IPS DF 4.7 (cell line): ENCODE measurements at regions not wholly inside any gene's neighbourhood (a gene's known extent, or its start where the extent isn't known, plus 50 kb on each side); places are given as distances from the start of the nearest gene placed in this dataset.

ENCODE experiments used
- DNase-seq: peaks from one replicate; pipeline ENCODE4 v3.0.0-alpha.2; 2013; ENCODE audit warnings: low spot score; ENCODE audit errors: extremely low read depth

DNA sequence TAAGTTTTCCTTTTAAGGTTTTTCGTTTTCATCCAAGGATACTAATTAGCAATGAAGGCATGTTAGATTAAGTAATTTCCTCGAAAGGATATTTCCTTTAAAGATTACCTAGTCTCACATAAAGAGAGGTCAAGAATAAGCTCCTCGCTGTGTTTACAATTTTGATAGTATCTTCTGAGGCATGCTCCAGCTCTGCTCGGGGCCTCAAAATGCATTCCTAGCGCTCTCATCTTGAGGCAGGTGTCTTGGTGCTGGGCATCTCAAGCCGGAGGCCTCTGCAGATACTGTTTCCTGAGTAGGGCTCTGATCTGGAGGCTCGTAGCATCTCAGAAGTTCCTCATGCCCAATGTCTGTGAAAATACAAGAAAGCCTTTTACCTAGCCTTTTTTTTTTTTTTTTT is 128.6 kb upstream of the SNX19 start:
- DNase-seq: no peak

DNA sequence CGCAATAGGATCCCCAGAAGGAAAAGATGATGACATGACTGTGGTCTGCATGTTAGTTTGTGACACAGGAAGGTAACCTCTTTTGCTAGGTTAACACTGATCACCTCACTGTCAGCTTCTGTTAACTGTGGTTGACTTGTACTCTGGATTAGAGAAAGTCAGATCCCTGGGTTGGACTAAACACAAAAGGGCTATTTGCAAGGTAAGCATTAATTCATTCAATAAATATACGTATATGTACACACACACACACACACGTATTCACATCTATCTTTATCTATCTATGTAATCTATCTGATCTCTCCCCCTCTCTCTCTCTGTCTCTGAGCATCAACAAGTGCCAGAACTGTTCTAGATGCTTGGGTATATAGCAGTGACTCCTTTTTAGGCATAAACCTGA is 136.1 kb upstream of the SNX19 start:
- no peak for DNase-seq

DNA sequence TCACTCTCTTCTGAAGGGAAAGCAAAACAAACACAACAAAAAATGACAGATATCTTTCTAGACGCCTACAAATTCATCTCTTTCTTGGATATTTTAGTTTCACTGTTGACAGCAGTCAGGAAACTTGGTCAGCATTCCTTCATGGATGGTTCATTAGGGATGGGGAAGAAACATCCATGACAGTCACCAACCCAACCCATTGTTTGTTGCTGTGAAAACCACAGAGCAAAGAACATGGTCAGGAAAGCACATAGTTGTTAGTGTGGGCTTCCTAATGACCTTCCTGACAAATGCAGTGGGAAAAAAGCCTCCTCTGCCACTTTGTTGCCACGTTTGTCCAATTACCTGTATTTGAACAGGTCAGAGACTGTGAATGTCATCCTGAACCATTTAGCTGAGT is 139.8 kb upstream of the SNX19 start:
- no peak for DNase-seq

DNA sequence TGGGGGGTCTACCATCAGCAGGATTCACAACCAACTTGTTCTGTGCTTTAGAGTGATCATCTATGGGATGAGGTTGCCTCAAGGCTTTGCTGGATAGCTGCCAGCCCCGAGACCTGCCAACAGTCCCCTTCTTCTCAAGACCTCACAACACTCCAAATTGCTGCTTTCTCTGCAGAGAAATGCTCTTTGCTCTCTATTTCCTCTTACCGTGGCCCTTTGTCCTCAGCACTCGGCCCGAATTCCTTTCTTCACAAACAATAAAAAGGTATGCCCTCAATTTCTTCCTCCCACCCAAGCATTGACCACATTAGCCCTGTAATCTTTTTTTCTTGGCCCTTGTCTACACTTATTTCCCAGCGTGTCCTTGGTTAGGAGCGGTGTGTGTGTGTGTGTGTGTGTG is 147.4 kb upstream of the SNX19 start:
- DNase-seq: no peak

GRCh38 chr11:131064373-131064991 is 148.2 kb upstream of the SNX19 start:
- DNase-seq: peak; percentile 90

DNA sequence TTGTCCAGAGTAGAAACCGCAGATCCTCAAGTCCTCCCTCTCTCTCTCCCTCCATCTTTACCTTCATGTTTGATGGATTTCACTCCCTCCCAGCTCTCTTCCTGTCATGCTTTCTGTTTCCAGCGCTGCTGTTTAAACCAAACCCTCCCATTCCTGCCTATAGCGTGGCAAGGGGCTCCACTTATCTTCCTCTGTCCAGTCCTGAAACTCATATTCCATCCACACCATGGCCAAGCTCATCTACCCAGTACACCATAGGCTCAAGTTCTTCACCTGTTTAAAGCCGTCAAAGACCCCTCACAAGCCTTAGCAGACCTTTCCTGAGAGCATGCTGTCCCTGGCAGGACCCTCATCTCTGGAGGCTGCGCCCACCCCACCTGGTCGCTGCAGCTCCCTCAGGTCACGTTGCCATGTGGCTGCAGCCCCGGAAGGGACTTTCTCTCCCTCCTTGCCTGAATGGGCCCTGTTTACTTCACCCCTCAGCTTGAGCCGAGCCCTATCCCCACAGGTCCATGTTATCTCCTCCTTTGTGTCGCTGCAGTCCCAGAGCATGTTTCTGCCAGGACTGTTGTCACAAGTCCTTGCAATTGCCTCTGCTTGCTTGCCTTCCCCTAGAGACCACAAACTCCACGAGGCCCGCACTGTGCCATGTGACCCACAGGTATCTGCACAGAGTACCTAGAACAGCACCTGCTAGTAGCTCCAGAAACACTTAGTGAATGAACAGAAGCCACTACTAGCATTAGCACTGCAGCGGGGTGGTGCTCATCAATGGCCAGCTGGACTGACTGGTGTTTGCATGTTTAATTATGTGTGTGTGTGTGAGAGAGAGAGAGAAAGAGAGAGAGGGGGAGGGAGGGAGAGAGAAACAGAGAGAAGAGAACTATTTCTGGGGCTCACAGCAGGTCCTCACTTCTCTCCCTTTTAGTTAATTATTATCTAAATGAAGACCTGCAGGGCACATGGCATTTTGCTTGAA is 149.4 kb upstream of the SNX19 start:
- DNase-seq: no peak

DNA sequence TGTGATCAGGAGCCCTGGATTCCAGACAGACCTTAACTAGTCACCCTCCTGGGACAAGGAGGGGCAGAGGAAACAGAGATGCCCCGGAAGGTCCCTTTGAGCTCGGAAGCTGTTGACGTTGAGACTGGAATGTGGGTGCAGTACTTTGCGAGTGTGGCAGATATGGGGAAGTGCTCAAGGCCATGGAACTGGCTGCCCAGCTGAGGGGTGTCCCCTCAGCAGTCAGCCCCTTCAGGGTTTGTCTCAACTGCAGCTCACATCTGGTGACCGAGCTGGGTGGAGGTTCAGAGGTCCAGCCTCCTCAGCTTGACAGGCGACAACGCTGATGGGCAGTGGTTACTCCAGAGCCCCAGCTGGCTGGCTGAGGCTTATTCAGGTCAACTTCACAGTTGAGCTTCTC is 150.3 kb upstream of the SNX19 start:
- DNase-seq: no peak

DNA sequence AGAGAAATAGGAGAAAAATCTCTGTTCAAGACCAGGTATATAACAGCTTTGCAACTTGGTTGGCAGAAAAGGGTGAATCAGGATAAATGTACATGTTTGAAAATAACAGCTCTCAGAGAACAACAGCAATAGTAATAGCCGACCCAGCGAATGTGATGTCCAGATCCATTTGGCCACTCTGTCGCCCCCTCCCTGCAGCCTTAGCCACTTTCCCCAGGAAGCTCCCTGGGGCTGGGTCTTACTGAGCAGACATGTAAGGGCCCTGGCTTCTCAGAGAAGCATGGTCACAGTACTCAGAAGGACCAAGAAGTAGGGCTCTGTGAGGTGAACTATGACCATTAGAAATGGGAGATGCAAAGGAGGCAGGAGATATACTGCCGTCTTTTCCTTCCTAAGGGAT is 154.1 kb upstream of the SNX19 start:
- no peak for DNase-seq

- no peak for DNase-seq
Measured at GRCh38 chr11:131073167-131073566, 156.9 kb upstream of the SNX19 start.

- DNase-seq: no peak
Measured at GRCh38 chr11:131074573-131074972, 158.3 kb upstream of the SNX19 start.

DNA sequence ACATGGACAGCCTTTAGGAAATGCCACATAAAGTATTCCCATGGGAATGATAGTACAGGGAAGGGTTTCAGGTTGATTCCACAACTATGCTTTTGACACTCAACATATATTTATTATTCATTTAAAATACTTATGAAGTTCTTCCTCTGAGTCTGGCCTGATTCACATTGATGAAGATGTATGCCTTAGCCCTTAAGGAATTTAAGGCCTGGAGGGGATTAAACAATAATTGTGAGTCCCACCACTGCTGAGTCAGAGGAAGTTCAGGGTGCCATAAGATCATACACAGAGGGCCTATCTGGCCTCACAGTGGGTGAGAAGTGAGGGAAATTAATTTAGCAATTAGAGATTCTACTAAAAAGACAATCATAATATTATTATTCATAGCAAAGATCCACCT is 161.1 kb upstream of the SNX19 start:
- DNase-seq: no peak

DNA sequence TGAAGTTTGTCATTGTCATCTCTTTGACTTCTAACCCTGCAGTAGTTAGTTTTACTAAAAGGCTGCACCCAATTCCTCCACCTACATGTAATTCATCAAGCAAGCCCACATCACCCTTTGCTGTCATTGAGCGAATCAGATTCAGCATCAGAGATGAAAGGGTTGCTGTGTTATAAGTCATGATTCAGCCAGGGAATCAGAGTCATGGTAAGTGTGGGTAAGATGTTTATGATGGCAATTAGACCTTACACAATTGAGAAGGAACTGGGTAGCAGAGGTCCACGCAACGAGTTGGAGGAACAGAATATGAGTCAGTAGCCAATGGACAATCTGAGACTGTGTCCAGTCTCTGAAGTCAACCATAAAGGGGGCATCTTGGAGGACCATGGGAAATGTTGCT is 162.8 kb upstream of the SNX19 start:
- DNase-seq: no peak

DNA sequence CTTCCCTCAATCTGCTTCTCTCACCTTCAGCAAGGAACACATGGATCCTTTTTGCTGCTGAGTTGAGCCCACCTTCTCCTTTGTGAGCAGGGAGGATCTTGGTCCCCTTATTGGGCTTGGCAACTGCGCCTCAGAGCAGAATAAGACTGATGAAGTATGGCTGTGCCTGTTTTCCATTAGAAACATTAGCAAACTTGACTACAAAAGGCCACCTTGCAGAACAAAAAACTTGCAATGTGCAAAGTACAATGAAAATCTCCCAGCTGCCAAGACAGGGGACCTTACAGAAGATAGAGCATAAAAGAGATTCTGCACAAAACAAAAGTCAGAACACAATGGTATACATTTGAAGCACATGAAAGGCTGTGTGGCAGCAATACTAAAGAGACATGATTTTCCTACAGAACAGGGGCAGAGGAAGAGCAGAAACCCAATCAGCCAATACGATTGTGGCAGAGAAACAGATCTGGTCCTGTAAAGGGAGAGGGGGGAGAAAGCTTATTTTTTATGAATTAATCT is 173.5 kb upstream of the SNX19 start:
- DNase-seq: no peak

- DNase-seq: no peak
Measured at GRCh38 chr11:131092469-131092868, 176.2 kb upstream of the SNX19 start.

- DNase-seq: no peak
Measured at GRCh38 chr11:131094827-131095226, 178.5 kb upstream of the SNX19 start.

DNA sequence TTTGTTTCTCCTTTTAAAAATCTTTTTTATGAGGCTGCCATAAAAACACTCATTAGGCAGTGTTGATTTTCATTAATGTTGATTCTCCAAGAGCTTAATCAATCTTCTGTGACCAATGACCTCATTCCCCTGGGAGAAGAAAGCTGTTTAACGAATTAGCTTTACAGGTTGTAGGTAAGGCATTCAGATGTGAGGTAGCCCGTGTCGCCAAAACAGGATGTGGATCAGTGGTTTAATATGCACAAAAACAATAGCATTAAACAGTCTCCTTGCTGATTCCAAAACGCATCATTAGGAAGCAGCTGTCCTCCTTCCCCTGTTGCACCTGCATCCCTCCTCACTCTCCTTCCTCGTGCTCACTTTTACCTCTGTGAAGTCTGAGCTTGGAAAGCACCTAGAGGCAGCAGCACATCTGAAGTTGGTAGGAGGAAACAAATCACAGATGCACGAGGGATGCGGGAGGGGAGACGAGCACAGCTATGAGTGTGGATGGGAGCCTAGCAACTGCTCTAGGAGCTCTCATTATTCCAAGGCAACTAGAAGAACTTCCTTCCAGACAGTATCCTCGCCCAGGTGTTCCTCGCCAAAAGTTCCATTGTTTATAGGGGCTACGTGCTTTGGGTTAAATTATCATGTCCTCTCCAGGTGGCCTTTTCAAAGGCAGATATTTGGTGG is 179.4 kb upstream of the SNX19 start:
- DNase-seq: no peak

DNA sequence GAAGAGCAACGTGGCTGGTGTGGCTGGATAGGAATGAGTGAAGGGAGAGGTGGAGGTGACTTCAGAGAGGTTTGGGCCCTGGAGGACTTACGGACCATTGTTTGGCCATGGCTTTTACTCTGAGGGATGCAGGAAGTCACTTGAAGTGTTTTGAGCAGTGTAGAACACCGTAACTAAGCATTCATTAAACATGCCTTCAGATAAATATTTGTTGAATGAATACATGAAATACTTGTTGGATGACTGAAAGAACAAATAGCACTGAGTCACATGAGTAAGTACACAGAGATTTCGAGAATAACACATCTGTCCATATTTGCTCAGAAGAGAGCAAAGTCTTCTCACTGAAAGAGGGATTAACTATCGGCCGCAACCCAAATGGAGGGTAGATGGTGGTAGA is 182.7 kb upstream of the SNX19 start:
- DNase-seq: no peak

- DNase-seq: no peak
Measured at GRCh38 chr11:131099746-131100145, 183.5 kb upstream of the SNX19 start.

- no peak for DNase-seq
Measured at GRCh38 chr11:131108760-131109159, 192.5 kb upstream of the SNX19 start.

GRCh38 chr11:131109257-131109656 is 193.0 kb upstream of the SNX19 start:
- no peak for DNase-seq

DNA sequence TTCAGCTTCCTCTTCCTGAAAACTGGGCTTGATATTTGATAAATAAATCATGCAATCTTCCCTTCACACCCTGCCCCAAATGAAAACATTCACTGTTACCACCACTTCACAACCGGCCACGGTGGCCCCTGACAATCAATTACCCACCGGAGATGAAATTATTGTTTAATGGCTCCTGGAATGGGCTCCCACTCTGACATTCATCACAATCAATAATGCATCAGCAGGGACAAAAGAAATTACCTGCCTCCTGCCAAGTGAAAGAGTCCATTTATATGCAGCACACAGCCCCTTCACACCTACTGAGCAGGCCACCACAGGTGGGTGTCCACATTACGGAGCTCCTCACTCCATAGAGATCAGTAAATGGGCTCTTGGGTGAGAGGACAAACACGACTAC is 193.5 kb upstream of the SNX19 start:
- DNase-seq: no peak

GRCh38 chr11:131111775-131112174 is 195.5 kb upstream of the SNX19 start:
- DNase-seq: no peak
